ENCODE measurements at regions not wholly inside any gene's neighbourhood (a gene's known extent, or its start where the extent isn't known, plus 50 kb on each side); places are given as distances from the start of the nearest gene placed in this dataset.

DNA sequence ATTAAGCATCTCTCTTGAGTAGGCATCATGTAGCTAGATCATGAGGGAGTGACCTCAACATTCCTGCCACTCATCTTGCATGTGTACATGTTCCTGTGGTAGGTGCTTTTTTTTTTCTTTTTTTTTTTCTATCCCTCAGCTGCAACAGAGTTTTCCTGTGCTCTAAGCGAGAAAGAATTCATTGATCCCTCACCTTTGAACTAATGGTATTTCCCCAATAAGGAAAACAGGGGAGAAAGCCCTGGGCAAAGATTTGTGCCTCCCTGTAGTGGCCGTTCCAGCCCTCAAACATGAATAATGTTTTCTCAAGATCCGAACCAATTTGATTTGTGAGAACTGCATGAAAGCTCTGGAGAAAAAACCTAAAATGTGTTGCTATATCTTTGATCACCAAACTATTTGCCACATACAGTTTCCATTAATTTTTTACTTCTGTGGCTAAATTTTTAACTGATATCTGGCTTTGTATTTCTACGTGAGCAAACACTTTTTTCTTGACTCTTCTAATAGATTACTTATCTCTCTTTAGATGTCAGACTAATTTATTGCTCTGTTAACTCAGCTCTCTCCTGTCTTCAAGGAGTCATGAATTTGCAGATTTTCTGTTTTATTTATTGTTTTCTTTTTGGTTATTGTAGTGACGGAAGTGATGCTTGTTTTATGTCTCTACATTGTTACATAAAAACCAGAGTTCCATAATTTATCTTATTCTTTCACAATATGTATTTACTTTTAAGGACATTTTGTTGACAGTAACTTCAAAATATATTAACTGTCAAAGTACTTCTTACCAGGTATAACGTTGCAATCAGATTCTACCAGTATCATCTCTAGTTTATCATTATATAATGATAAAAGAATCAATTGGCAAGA is 1396.5 kb downstream of the OTOL1 start:
- TF ChIP-seq, protein P1, sequence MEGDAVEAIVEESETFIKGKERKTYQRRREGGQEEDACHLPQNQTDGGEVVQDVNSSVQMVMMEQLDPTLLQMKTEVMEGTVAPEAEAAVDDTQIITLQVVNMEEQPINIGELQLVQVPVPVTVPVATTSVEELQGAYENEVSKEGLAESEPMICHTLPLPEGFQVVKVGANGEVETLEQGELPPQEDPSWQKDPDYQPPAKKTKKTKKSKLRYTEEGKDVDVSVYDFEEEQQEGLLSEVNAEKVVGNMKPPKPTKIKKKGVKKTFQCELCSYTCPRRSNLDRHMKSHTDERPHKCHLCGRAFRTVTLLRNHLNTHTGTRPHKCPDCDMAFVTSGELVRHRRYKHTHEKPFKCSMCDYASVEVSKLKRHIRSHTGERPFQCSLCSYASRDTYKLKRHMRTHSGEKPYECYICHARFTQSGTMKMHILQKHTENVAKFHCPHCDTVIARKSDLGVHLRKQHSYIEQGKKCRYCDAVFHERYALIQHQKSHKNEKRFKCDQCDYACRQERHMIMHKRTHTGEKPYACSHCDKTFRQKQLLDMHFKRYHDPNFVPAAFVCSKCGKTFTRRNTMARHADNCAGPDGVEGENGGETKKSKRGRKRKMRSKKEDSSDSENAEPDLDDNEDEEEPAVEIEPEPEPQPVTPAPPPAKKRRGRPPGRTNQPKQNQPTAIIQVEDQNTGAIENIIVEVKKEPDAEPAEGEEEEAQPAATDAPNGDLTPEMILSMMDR (IDR thresholded peaks at IDR 0.05; ENCODE audit: low read length, missing control alignments), result no peak
- no peak for DNase-seq (ENCODE audit: low read depth)
- H3K4me3 ChIP-seq (replicated peaks; ENCODE audit: low read depth, low read length), result no peak overlapping the region

- no peak overlapping the region for H3K4me3 ChIP-seq (replicated peaks; ENCODE audit: low read depth, low read length)
- TF ChIP-seq, protein P1 (IDR thresholded peaks at IDR 0.05; ENCODE audit: low read length, missing control alignments), result no peak
- DNase-seq (ENCODE audit: low read depth), result no peak
Measured at GRCh38 chr3:162897291-162897690, 1400.7 kb downstream of the OTOL1 start.

- no peak overlapping the region for H3K4me3 ChIP-seq (replicated peaks; ENCODE audit: low read depth, low read length)
- TF ChIP-seq, protein P1 (IDR thresholded peaks at IDR 0.05; ENCODE audit: low read length, missing control alignments), result no peak
- no peak for DNase-seq (ENCODE audit: low read depth)
Measured at GRCh38 chr3:162932503-162932902, 1435.9 kb downstream of the OTOL1 start.

- TF ChIP-seq, protein P1 (IDR thresholded peaks at IDR 0.05; ENCODE audit: low read length, missing control alignments), result no peak
- DNase-seq (ENCODE audit: low read depth), result no peak
- no peak overlapping the region for H3K4me3 ChIP-seq (replicated peaks; ENCODE audit: low read depth, low read length)
Measured at GRCh38 chr3:162933656-162934055, 1437.0 kb downstream of the OTOL1 start.

- TF ChIP-seq, protein P1 (IDR thresholded peaks at IDR 0.05; ENCODE audit: low read length, missing control alignments), result no peak
- no peak overlapping the region for H3K4me3 ChIP-seq (replicated peaks; ENCODE audit: low read depth, low read length)
- no peak for DNase-seq (ENCODE audit: low read depth)
Measured at GRCh38 chr3:162936706-162937105, 1440.1 kb downstream of the OTOL1 start.

GRCh38 chr3:162938083-162938482 is 1441.5 kb downstream of the OTOL1 start:
- H3K4me3 ChIP-seq (replicated peaks; ENCODE audit: low read depth, low read length), result no peak overlapping the region
- no peak for DNase-seq (ENCODE audit: low read depth)
- TF ChIP-seq, protein P1 (IDR thresholded peaks at IDR 0.05; ENCODE audit: low read length, missing control alignments), result no peak

DNA sequence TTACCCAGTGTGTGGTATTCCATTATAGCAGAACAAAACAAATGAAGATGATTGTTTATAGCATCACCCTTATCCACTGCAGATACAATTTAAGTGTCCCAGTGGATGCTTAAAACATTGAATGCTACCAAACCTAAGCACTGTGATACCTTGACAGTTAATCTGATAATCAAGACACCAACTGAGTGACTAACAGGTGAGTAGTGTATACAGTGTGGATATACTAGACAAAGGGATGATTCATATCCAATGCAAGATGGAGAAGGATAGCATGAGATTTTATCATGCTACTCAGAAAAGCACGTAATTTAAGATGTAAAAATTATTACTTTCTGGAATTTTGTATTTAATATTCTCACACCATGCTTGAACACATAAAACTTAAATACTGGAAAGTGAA is 1449.0 kb downstream of the OTOL1 start:
- TF ChIP-seq, protein P1 (IDR thresholded peaks at IDR 0.05; ENCODE audit: low read length, missing control alignments), result no peak
- no peak for DNase-seq (ENCODE audit: low read depth)
- no peak overlapping the region for H3K4me3 ChIP-seq (replicated peaks; ENCODE audit: low read depth, low read length)
